ENCODE measurements at regions not wholly inside any gene's neighbourhood (a gene's known extent, or its start where the extent isn't known, plus 50 kb on each side); places are given as distances from the start of the nearest gene placed in this dataset.

GRCh38 chr2:137888845-137889244 is 75.4 kb upstream of the HNMT start:
- Histone ChIP-seq H3K4me2 (ENCODE audit: low read length) (no peak overlapping the region), H3K4ac (ENCODE audit: low read depth, low read length) (no peak overlapping the region), H4K8ac (ENCODE audit: low read depth, low read length) (no peak overlapping the region), H3K27ac (ENCODE audit: low read depth, low read length) (no peak overlapping the region), H3K79me2 (ENCODE audit: control insufficient read depth, insufficient read depth, low read length) (no peaks in the 10 kb centered on the region), H3K56ac (ENCODE audit: low read length) (no peak overlapping the region), H3K27me3 (ENCODE audit: insufficient read depth, low read length, poor library complexity) (no peaks in the 10 kb centered on the region), H3K23ac (ENCODE audit: low read length) (no peak overlapping the region), H3K9ac (ENCODE audit: low read length) (no peak overlapping the region), H2BK120ac (ENCODE audit: low read depth, low read length) (no peak overlapping the region), H4K5ac (ENCODE audit: low read length) (no peak overlapping the region), H3K4me3 (ENCODE audit: low read length) (no peak overlapping the region), H3K36me3 (ENCODE audit: control insufficient read depth, insufficient read depth, low read length) (no peaks in the 10 kb centered on the region), H3K79me1 (ENCODE audit: low read length) (no peaks in the 10 kb centered on the region), H2BK5ac (ENCODE audit: low read length) (no peak overlapping the region), H2AK5ac (ENCODE audit: low read length) (no peak overlapping the region), H3K4me1 (ENCODE audit: control insufficient read depth, low read depth, low read length) (peaks cover 5% of the 10 kb centered on the region), H2BK15ac (replicated peaks; ENCODE audit: low read depth) (no peak overlapping the region), H3K18ac (ENCODE audit: low read length) (no peak overlapping the region)
- WGBS (ENCODE audit: extremely low coverage, insufficient coverage, low lambda C conversion rate), result no CpG with 5 or more reads among the region's 8 CpGs
- DNase-seq, result peak; percentile 76

GRCh38 chr2:137892739-137893138 is 71.5 kb upstream of the HNMT start:
- H3K36me3 ChIP-seq (ENCODE audit: control insufficient read depth, insufficient read depth, low read length), result no peaks in the 10 kb centered on the region
- H3K4me3 ChIP-seq (ENCODE audit: low read length), result no peak overlapping the region
- no peak overlapping the region for H3K27ac ChIP-seq (ENCODE audit: low read depth, low read length)
- H4K5ac ChIP-seq (ENCODE audit: low read length), result no peak overlapping the region
- no peaks in the 10 kb centered on the region for H3K4me1 ChIP-seq (ENCODE audit: control insufficient read depth, low read depth, low read length)
- no peaks in the 10 kb centered on the region for H3K79me1 ChIP-seq (ENCODE audit: low read length)
- no peaks in the 10 kb centered on the region for H3K27me3 ChIP-seq (ENCODE audit: insufficient read depth, low read length, poor library complexity)
- no peak overlapping the region for H3K4ac ChIP-seq (ENCODE audit: low read depth, low read length)
- H2BK120ac ChIP-seq (ENCODE audit: low read depth, low read length), result no peak overlapping the region
- no peak overlapping the region for H3K23ac ChIP-seq (ENCODE audit: low read length)
- no peak overlapping the region for H3K9ac ChIP-seq (ENCODE audit: low read length)
- H2BK15ac ChIP-seq (replicated peaks; ENCODE audit: low read depth), result no peak overlapping the region
- no peaks in the 10 kb centered on the region for H3K79me2 ChIP-seq (ENCODE audit: control insufficient read depth, insufficient read depth, low read length)
- H3K56ac ChIP-seq (ENCODE audit: low read length), result no peak overlapping the region
- H3K18ac ChIP-seq (ENCODE audit: low read length), result no peak overlapping the region
- H4K8ac ChIP-seq (ENCODE audit: low read depth, low read length), result no peak overlapping the region
- H3K4me2 ChIP-seq (ENCODE audit: low read length), result no peak overlapping the region
- no CpG with 5 or more reads among the region's 2 CpGs for WGBS (ENCODE audit: extremely low coverage, insufficient coverage, low lambda C conversion rate)
- DNase-seq, result no peak
- H2BK5ac ChIP-seq (ENCODE audit: low read length), result no peak overlapping the region
- H2AK5ac ChIP-seq (ENCODE audit: low read length), result no peak overlapping the region

- Histone ChIP-seq H3K27ac (ENCODE audit: low read depth, low read length) (no peak overlapping the region), H3K23ac (ENCODE audit: low read length) (no peak overlapping the region), H2BK120ac (ENCODE audit: low read depth, low read length) (no peak overlapping the region), H3K36me3 (ENCODE audit: control insufficient read depth, insufficient read depth, low read length) (no peaks in the 10 kb centered on the region), H3K4ac (ENCODE audit: low read depth, low read length) (no peak overlapping the region), H2BK15ac (replicated peaks; ENCODE audit: low read depth) (no peak overlapping the region), H3K4me1 (ENCODE audit: control insufficient read depth, low read depth, low read length) (no peaks in the 10 kb centered on the region), H3K18ac (ENCODE audit: low read length) (no peak overlapping the region), H3K56ac (ENCODE audit: low read length) (no peak overlapping the region), H3K4me2 (ENCODE audit: low read length) (no peak overlapping the region), H3K4me3 (ENCODE audit: low read length) (no peak overlapping the region), H2BK5ac (ENCODE audit: low read length) (no peak overlapping the region), H3K9ac (ENCODE audit: low read length) (no peak overlapping the region), H4K5ac (ENCODE audit: low read length) (no peak overlapping the region), H3K27me3 (ENCODE audit: insufficient read depth, low read length, poor library complexity) (no peaks in the 10 kb centered on the region), H3K79me1 (ENCODE audit: low read length) (no peaks in the 10 kb centered on the region), H4K8ac (ENCODE audit: low read depth, low read length) (no peak overlapping the region), H3K79me2 (ENCODE audit: control insufficient read depth, insufficient read depth, low read length) (no peaks in the 10 kb centered on the region), H2AK5ac (ENCODE audit: low read length) (no peak overlapping the region)
- no peak for DNase-seq
- WGBS (ENCODE audit: extremely low coverage, insufficient coverage, low lambda C conversion rate), result no CpG with 5 or more reads among the region's 2 CpGs
These were observed 71.1 kb upstream of the HNMT start for GRCh38 chr2:137893145-137893544.

- no peak overlapping the region for H2BK5ac ChIP-seq (ENCODE audit: low read length)
- H2AK5ac ChIP-seq (ENCODE audit: low read length), result no peak overlapping the region
- no peak overlapping the region for H3K9ac ChIP-seq (ENCODE audit: low read length)
- no peak overlapping the region for H3K4me2 ChIP-seq (ENCODE audit: low read length)
- H3K79me2 ChIP-seq (ENCODE audit: control insufficient read depth, insufficient read depth, low read length), result no peaks in the 10 kb centered on the region
- no peaks in the 10 kb centered on the region for H3K27me3 ChIP-seq (ENCODE audit: insufficient read depth, low read length, poor library complexity)
- WGBS (ENCODE audit: extremely low coverage, insufficient coverage, low lambda C conversion rate), result no CpG with 5 or more reads among the region's 2 CpGs
- H3K18ac ChIP-seq (ENCODE audit: low read length), result no peak overlapping the region
- H3K4ac ChIP-seq (ENCODE audit: low read depth, low read length), result no peak overlapping the region
- H2BK120ac ChIP-seq (ENCODE audit: low read depth, low read length), result no peak overlapping the region
- no peak overlapping the region for H4K8ac ChIP-seq (ENCODE audit: low read depth, low read length)
- H3K23ac ChIP-seq (ENCODE audit: low read length), result no peak overlapping the region
- H3K36me3 ChIP-seq (ENCODE audit: control insufficient read depth, insufficient read depth, low read length), result no peaks in the 10 kb centered on the region
- no peak overlapping the region for H3K56ac ChIP-seq (ENCODE audit: low read length)
- no peak overlapping the region for H4K5ac ChIP-seq (ENCODE audit: low read length)
- no peak overlapping the region for H3K27ac ChIP-seq (ENCODE audit: low read depth, low read length)
- H3K4me1 ChIP-seq (ENCODE audit: control insufficient read depth, low read depth, low read length), result no peaks in the 10 kb centered on the region
- peak; percentile 55 for DNase-seq
- no peaks in the 10 kb centered on the region for H3K79me1 ChIP-seq (ENCODE audit: low read length)
- H2BK15ac ChIP-seq (replicated peaks; ENCODE audit: low read depth), result no peak overlapping the region
- no peak overlapping the region for H3K4me3 ChIP-seq (ENCODE audit: low read length)
These were observed 67.8 kb upstream of the HNMT start for GRCh38 chr2:137896467-137896866.

- H3K79me1 ChIP-seq (ENCODE audit: low read length), result no peaks in the 10 kb centered on the region
- no peak overlapping the region for H3K23ac ChIP-seq (ENCODE audit: low read length)
- H3K18ac ChIP-seq (ENCODE audit: low read length), result no peak overlapping the region
- H3K56ac ChIP-seq (ENCODE audit: low read length), result no peak overlapping the region
- H3K79me2 ChIP-seq (ENCODE audit: control insufficient read depth, insufficient read depth, low read length), result no peaks in the 10 kb centered on the region
- H3K4me1 ChIP-seq (ENCODE audit: control insufficient read depth, low read depth, low read length), result no peaks in the 10 kb centered on the region
- no peak overlapping the region for H2BK5ac ChIP-seq (ENCODE audit: low read length)
- DNase-seq, result peak; percentile 71
- no peak overlapping the region for H3K4me3 ChIP-seq (ENCODE audit: low read length)
- no peaks in the 10 kb centered on the region for H3K36me3 ChIP-seq (ENCODE audit: control insufficient read depth, insufficient read depth, low read length)
- H2AK5ac ChIP-seq (ENCODE audit: low read length), result no peak overlapping the region
- H4K5ac ChIP-seq (ENCODE audit: low read length), result no peak overlapping the region
- no peak overlapping the region for H2BK15ac ChIP-seq (replicated peaks; ENCODE audit: low read depth)
- H3K4ac ChIP-seq (ENCODE audit: low read depth, low read length), result no peak overlapping the region
- H2BK120ac ChIP-seq (ENCODE audit: low read depth, low read length), result no peak overlapping the region
- WGBS (ENCODE audit: extremely low coverage, insufficient coverage, low lambda C conversion rate), result no CpG with 5 or more reads among the region's 1 CpG
- H3K27ac ChIP-seq (ENCODE audit: low read depth, low read length), result no peak overlapping the region
- H3K9ac ChIP-seq (ENCODE audit: low read length), result no peak overlapping the region
- no peaks in the 10 kb centered on the region for H3K27me3 ChIP-seq (ENCODE audit: insufficient read depth, low read length, poor library complexity)
- no peak overlapping the region for H3K4me2 ChIP-seq (ENCODE audit: low read length)
- no peak overlapping the region for H4K8ac ChIP-seq (ENCODE audit: low read depth, low read length)
These were observed 67.2 kb upstream of the HNMT start for GRCh38 chr2:137897082-137897481.

GRCh38 chr2:137900421-137901141 is 63.7 kb upstream of the HNMT start:
- Histone ChIP-seq H3K56ac (ENCODE audit: low read length) (no peak overlapping the region), H3K9ac (ENCODE audit: low read length) (no peak overlapping the region), H4K5ac (ENCODE audit: low read length) (no peak overlapping the region), H3K27ac (ENCODE audit: low read depth, low read length) (no peak overlapping the region), H3K23ac (ENCODE audit: low read length) (no peak overlapping the region), H3K36me3 (ENCODE audit: control insufficient read depth, insufficient read depth, low read length) (no peaks in the 10 kb centered on the region), H3K27me3 (ENCODE audit: insufficient read depth, low read length, poor library complexity) (no peaks in the 10 kb centered on the region), H2BK15ac (replicated peaks; ENCODE audit: low read depth) (no peak overlapping the region), H3K18ac (ENCODE audit: low read length) (no peak overlapping the region), H3K4ac (ENCODE audit: low read depth, low read length) (no peak overlapping the region), H2BK120ac (ENCODE audit: low read depth, low read length) (no peak overlapping the region), H2AK5ac (ENCODE audit: low read length) (no peak overlapping the region), H3K4me2 (ENCODE audit: low read length) (no peak overlapping the region), H3K4me3 (ENCODE audit: low read length) (no peak overlapping the region), H3K4me1 (ENCODE audit: control insufficient read depth, low read depth, low read length) (no peaks in the 10 kb centered on the region), H3K79me1 (ENCODE audit: low read length) (no peaks in the 10 kb centered on the region), H2BK5ac (ENCODE audit: low read length) (no peak overlapping the region), H4K8ac (ENCODE audit: low read depth, low read length) (no peak overlapping the region), H3K79me2 (ENCODE audit: control insufficient read depth, insufficient read depth, low read length) (no peaks in the 10 kb centered on the region)
- no peak for DNase-seq
- no CpG with 5 or more reads among the region's 4 CpGs for WGBS (ENCODE audit: extremely low coverage, insufficient coverage, low lambda C conversion rate)

All from mesendoderm (in vitro differentiated cells).